Prostate gland (tissue), 2 donors: ENCODE measurements at regions not wholly inside any gene's neighbourhood (a gene's known extent, or its start where the extent isn't known, plus 50 kb on each side); places are given as distances from the start of the nearest gene placed in this dataset.

Experiments used
- POLR2A ChIP-seq: fragments of 450-650 bp; IDR thresholded peaks from one replicate; pipeline ENCODE4 v1.6.1; 2016; ENCODE audit warnings: antibody characterized with exemption, mild to moderate bottlenecking
- POLR2AphosphoS5 ChIP-seq: sonication (generic); formaldehyde crosslinking; IDR thresholded peaks from one replicate; pipeline ENCODE4 v1.6.1; 2017; ENCODE audit warnings: antibody characterized with exemption
- TF ChIP-seq, protein P1 (sequence below), 4 experiments: fragments of 200-600 bp in 2 of 4; fragments of 450-650 bp in 2 of 4; sonication (generic) in 2 of 4; IDR thresholded peaks; 1 replicate in 3 of 4; 2 replicates in 1 of 4; pipeline ENCODE4 v1.5.1; 2016 to 2019; ENCODE audit warnings: antibody characterized with exemption in 4 of 4, mild to moderate bottlenecking in 2 of 4, moderate library complexity in 2 of 4

DNA sequence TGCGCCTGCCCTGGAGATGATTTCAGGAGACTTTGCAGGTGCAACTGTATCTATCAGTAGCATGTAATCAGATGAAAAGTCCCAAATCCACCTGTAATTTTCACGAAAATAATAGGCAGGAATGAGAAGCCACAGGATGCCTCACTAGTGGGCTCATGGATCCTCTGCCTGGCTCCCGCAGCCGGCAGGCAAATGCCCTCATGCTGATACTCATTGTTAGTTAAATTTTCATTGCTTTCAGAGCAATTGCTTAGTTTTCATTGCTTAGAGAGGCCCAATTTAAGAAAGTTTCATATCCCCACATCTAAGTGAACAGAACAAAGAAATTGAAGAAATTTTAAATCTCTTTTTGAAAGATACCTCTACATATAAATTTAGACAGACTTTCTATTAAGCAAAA is 57.6 kb upstream of the CTDP1 start:
- TF ChIP-seq, protein P1, sequence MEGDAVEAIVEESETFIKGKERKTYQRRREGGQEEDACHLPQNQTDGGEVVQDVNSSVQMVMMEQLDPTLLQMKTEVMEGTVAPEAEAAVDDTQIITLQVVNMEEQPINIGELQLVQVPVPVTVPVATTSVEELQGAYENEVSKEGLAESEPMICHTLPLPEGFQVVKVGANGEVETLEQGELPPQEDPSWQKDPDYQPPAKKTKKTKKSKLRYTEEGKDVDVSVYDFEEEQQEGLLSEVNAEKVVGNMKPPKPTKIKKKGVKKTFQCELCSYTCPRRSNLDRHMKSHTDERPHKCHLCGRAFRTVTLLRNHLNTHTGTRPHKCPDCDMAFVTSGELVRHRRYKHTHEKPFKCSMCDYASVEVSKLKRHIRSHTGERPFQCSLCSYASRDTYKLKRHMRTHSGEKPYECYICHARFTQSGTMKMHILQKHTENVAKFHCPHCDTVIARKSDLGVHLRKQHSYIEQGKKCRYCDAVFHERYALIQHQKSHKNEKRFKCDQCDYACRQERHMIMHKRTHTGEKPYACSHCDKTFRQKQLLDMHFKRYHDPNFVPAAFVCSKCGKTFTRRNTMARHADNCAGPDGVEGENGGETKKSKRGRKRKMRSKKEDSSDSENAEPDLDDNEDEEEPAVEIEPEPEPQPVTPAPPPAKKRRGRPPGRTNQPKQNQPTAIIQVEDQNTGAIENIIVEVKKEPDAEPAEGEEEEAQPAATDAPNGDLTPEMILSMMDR (IDR thresholded peaks at IDR 0.05): no peak
- TF ChIP-seq POLR2A: no peak
- no peak for TF ChIP-seq POLR2AphosphoS5
